HCT116 (cell line): ENCODE measurements at regions not wholly inside any gene's neighbourhood (a gene's known extent, or its start where the extent isn't known, plus 50 kb on each side); places are given as distances from the start of the nearest gene placed in this dataset.

ENCODE experiments used
- ATAC-seq: fragments of 200-7000 bp; cut with Tn5 transposase; 2 replicates; pipeline ENCODE4 v1.9.1; 2020; ENCODE audit warnings: mild to moderate bottlenecking, moderate library complexity
- BruUV-seq: library from RNA; stranded (reverse); fragments of 400-500 nt; replicated peaks from 2 replicates; lab custom pipeline; 2021; lab: Mats Ljungman, UMichigan
- CTCF ChIA-PET: fragments of 300-600 bp; sonication (Branson Sonifier 250); formaldehyde crosslinking; loops from one replicate; lab custom pipeline; 2021; ENCODE audit warnings: antibody characterized with exemption; lab: Charles Lee
- POLR2A ChIA-PET: fragments of 300-600, 350-600 bp; sonication (Branson Sonifier 250); formaldehyde crosslinking; loops from one replicate; lab custom pipeline; 2021; ENCODE audit warnings: antibody characterized with exemption; lab: Charles Lee
- RAD21 ChIA-PET, 2 experiments: fragments of 300-600 bp; sonication (Branson Sonifier 250); formaldehyde crosslinking; loops; one replicate each; lab custom pipeline; 2023; ENCODE audit warnings: low total read pairs in 2 of 2; ENCODE audit not compliant: uncharacterized antibody in 2 of 2, unreplicated experiment in 2 of 2, low non-redundant PET in 1 of 2; lab: Charles Lee
- DNase-seq: peaks from one replicate; pipeline ENCODE4 v3.0.0-alpha.2; 2010; ENCODE audit warnings: low read depth, low spot score
- H2AFZ ChIP-seq: fragments of 200-600 bp; shearing (Covaris generic), sonication (generic); 2 replicates; pipeline ENCODE4 v1.6.1; 2017; ENCODE audit warnings: low read depth, mixed run types, mixed read lengths, antibody characterized with exemption, low read length; ENCODE audit not compliant: poor library complexity, severe bottlenecking
- H3K27ac ChIP-seq: 2 replicates; pipeline ENCODE4 v1.5.1; 2012; ENCODE audit warnings: low read depth, low read length
- H3K27me3 ChIP-seq: fragments of 200-600 bp; sonication (generic); 2 replicates; pipeline ENCODE4 v1.6.1; 2016; ENCODE audit warnings: mixed run types, low read length, mixed read lengths; ENCODE audit not compliant: insufficient read depth
- H3K36me3 ChIP-seq, 2 experiments: fragments of 200-500 bp in 1 of 2; fragments of 200-600 bp in 1 of 2; sonication (Bioruptor generic) in 1 of 2; sonication (generic) in 1 of 2; 2 replicates each; pipeline versions ENCODE4 v1.5.1 to v1.6.1; 2014 to 2016; ENCODE audit warnings: low read length in 2 of 2, inconsistent platforms in 1 of 2, mixed read lengths in 1 of 2, mixed run types in 1 of 2; ENCODE audit not compliant: insufficient read depth in 2 of 2, control insufficient read depth in 1 of 2
- H3K4me1 ChIP-seq, 2 experiments: fragments of 200-600 bp in 1 of 2; sonication (generic) in 1 of 2; 2 replicates each; pipeline versions ENCODE4 v1.5.1 to v1.6.1; 2012 to 2017; ENCODE audit warnings: low read length in 2 of 2, inconsistent platforms in 1 of 2, mild to moderate bottlenecking in 1 of 2, mixed read lengths in 1 of 2, mixed run types in 1 of 2, moderate library complexity in 1 of 2; ENCODE audit not compliant: insufficient read depth in 2 of 2, control insufficient read depth in 1 of 2
- H3K4me2 ChIP-seq: fragments of 200-600 bp; sonication (generic); 2 replicates; pipeline ENCODE4 v1.6.1; 2017; ENCODE audit warnings: mixed run types, low read length, mixed read lengths
- H3K4me3 ChIP-seq, 2 experiments: fragments of 200-600 bp in 1 of 2; sonication (generic) in 1 of 2; replicated peaks in 1 of 2; 2 replicates each; pipeline ENCODE4 v1.5.1; 2011 to 2016; ENCODE audit warnings: low read length in 2 of 2, control low read depth in 1 of 2, low read depth in 1 of 2, mild to moderate bottlenecking in 1 of 2, mixed read lengths in 1 of 2, mixed run types in 1 of 2
- H3K79me2 ChIP-seq: fragments of 200-600 bp; sonication (generic); 2 replicates; pipeline ENCODE4 v1.6.1; 2017; ENCODE audit warnings: mild to moderate bottlenecking, mixed run types, low read length, moderate library complexity, mixed read lengths; ENCODE audit not compliant: insufficient read depth
- H3K9ac ChIP-seq: fragments of 200-600 bp; sonication (generic); 2 replicates; pipeline ENCODE4 v1.6.1; 2016; ENCODE audit warnings: low read length, mixed read lengths
- H3K9me2 ChIP-seq: fragments of 200-600 bp; sonication (generic), shearing (Covaris generic); 2 replicates; pipeline ENCODE4 v1.6.1; 2017; ENCODE audit warnings: mixed run types, mild to moderate bottlenecking, moderate library complexity; ENCODE audit not compliant: insufficient read depth
- H3K9me3 ChIP-seq, 2 experiments: fragments of 200-500 bp in 1 of 2; fragments of 200-600 bp in 1 of 2; sonication (Bioruptor generic) in 1 of 2; sonication (generic) in 1 of 2; 2 replicates each; pipeline ENCODE4 v1.6.1; 2014 to 2017; ENCODE audit warnings: low read length in 2 of 2, mixed read lengths in 2 of 2, inconsistent platforms in 1 of 2, low read depth in 1 of 2, mild to moderate bottlenecking in 1 of 2, mixed run types in 1 of 2, moderate library complexity in 1 of 2; ENCODE audit not compliant: control insufficient read depth in 1 of 2, insufficient read depth in 1 of 2
- H4K20me1 ChIP-seq: fragments of 200-600 bp; sonication (generic), shearing (Covaris generic); 2 replicates; pipeline ENCODE4 v1.6.1; 2017; ENCODE audit warnings: mixed run types, mild to moderate bottlenecking, moderate library complexity; ENCODE audit not compliant: insufficient read depth
- ATF3 ChIP-seq: IDR thresholded peaks from 2 replicates; pipeline ENCODE4 v1.6.1; 2012
- CBX3 ChIP-seq: IDR thresholded peaks from 2 replicates; pipeline ENCODE4 v1.6.1; 2012; ENCODE audit warnings: low read depth
- CTCF ChIP-seq, 3 experiments: fragments of 200-600 bp in 1 of 3; sonication (generic) in 1 of 3; IDR thresholded peaks in 2 of 3; conservative IDR thresholded peaks in 1 of 3; 2 replicates each; pipeline ENCODE4 v1.5.1; 2012 to 2017; ENCODE audit warnings: low read depth in 2 of 3, low read length in 2 of 3, antibody characterized with exemption in 1 of 3, borderline replicate concordance in 1 of 3, control low read depth in 1 of 3, mild to moderate bottlenecking in 1 of 3, mixed read lengths in 1 of 3, mixed run types in 1 of 3, moderate library complexity in 1 of 3; ENCODE audit not compliant: insufficient read depth in 1 of 3
- ELF1 ChIP-seq: IDR thresholded peaks from 2 replicates; pipeline ENCODE4 v1.6.1; 2012; ENCODE audit warnings: low read depth, borderline replicate concordance
- EZH2 ChIP-seq: fragments of 200-600 bp; sonication (generic); IDR thresholded peaks from 2 replicates; pipeline ENCODE4 v1.6.1; 2017; ENCODE audit warnings: antibody characterized with exemption, mixed run types
- EZH2phosphoT487 ChIP-seq: fragments of 200-600 bp; IDR thresholded peaks from 2 replicates; pipeline ENCODE4 v1.6.1; 2018; ENCODE audit warnings: antibody characterized with exemption, borderline replicate concordance
- FOSL1 ChIP-seq: IDR thresholded peaks from 2 replicates; pipeline ENCODE4 v1.6.1; 2012; ENCODE audit warnings: low read depth
- JUND ChIP-seq: IDR thresholded peaks from 2 replicates; pipeline ENCODE4 v1.6.1; 2012
- POLR2A ChIP-seq: IDR thresholded peaks from 2 replicates; pipeline ENCODE4 v1.7.0; 2011; ENCODE audit warnings: borderline replicate concordance; ENCODE audit not compliant: insufficient read depth, insufficient read length; ENCODE audit errors: extremely low read depth
- SP1 ChIP-seq: IDR thresholded peaks from 2 replicates; pipeline ENCODE4 v1.6.1; 2012; ENCODE audit warnings: low read depth
- SRF ChIP-seq: IDR thresholded peaks from 2 replicates; pipeline ENCODE4 v1.6.1; 2012; ENCODE audit warnings: low read depth
- TCF7L2 ChIP-seq: IDR thresholded peaks from 2 replicates; pipeline ENCODE4 v1.7.0; 2011; ENCODE audit warnings: borderline replicate concordance, inconsistent platforms; ENCODE audit not compliant: insufficient read depth, insufficient read length; ENCODE audit errors: extremely low read depth
- ZFX ChIP-seq: fragments of 450-650 bp; IDR thresholded peaks from 2 replicates; pipeline ENCODE4 v1.6.1; 2017
- ZNF274 ChIP-seq: fragments of 200-500 bp; sonication (Bioruptor generic); IDR thresholded peaks from 2 replicates; pipeline ENCODE4 v1.6.1; 2014; ENCODE audit warnings: mild to moderate bottlenecking, low read depth, low read length, inconsistent platforms
- intact Hi-C: fragments of 100-400 bp; cut with micrococcal nuclease; formaldehyde crosslinking; loops from 2 replicates; pipeline ENCODE4 v1.10.0; 2022
- TF ChIP-seq, protein P1 (sequence below): IDR thresholded peaks from 2 replicates; pipeline ENCODE4 v1.6.1; 2012
- TF ChIP-seq, protein P2 (sequence below): IDR thresholded peaks from 2 replicates; pipeline ENCODE4 v1.6.1; 2012; ENCODE audit warnings: low read depth

DNA sequence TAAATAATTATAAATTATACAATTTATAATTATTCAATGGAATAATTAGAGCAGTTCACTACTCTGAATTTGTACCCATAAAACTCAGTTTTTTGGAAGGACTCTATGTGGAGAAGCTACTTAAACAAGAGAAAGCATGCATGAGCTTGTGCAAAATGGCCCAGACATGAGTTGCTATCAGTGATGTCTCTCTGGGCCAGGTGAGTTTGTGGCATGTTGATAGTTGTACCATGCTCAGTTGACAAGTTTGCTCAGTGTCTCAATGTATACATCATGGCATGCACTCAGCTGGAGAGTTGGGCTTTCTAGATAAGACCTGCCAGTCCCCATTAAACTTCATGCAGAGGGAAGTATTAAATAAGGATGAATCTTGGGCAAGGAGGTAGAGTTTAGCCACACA lies 153.8 kb upstream of the TACR1 start:
- H4K20me1 ChIP-seq, result no peaks in the 10 kb centered on the region
- no peaks in the 10 kb centered on the region for H3K27me3 ChIP-seq
- ChIA-PET POLR2A (no interaction called here), CTCF (no interaction called here), RAD21 (no interaction called here)
- no peaks in the 10 kb centered on the region for H3K9me2 ChIP-seq
- no peaks in the 10 kb centered on the region for H3K79me2 ChIP-seq
- intact Hi-C loops, result no loop called here
- ATAC-seq (no peak), DNase-seq (no peak)
- no peak overlapping the region for H3K4me3 ChIP-seq
- TF ChIP-seq, protein P1, sequence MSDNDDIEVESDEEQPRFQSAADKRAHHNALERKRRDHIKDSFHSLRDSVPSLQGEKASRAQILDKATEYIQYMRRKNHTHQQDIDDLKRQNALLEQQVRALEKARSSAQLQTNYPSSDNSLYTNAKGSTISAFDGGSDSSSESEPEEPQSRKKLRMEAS, result no peak
- no peak for TF ChIP-seq SP1
- TF ChIP-seq POLR2A, result no peak
- TF ChIP-seq FOSL1, result no peak
- no peak for TF ChIP-seq ZFX
- TF ChIP-seq ATF3, result no peak
- no peak for TF ChIP-seq SRF
- TF ChIP-seq JUND, result no peak
- TF ChIP-seq, protein P2, sequence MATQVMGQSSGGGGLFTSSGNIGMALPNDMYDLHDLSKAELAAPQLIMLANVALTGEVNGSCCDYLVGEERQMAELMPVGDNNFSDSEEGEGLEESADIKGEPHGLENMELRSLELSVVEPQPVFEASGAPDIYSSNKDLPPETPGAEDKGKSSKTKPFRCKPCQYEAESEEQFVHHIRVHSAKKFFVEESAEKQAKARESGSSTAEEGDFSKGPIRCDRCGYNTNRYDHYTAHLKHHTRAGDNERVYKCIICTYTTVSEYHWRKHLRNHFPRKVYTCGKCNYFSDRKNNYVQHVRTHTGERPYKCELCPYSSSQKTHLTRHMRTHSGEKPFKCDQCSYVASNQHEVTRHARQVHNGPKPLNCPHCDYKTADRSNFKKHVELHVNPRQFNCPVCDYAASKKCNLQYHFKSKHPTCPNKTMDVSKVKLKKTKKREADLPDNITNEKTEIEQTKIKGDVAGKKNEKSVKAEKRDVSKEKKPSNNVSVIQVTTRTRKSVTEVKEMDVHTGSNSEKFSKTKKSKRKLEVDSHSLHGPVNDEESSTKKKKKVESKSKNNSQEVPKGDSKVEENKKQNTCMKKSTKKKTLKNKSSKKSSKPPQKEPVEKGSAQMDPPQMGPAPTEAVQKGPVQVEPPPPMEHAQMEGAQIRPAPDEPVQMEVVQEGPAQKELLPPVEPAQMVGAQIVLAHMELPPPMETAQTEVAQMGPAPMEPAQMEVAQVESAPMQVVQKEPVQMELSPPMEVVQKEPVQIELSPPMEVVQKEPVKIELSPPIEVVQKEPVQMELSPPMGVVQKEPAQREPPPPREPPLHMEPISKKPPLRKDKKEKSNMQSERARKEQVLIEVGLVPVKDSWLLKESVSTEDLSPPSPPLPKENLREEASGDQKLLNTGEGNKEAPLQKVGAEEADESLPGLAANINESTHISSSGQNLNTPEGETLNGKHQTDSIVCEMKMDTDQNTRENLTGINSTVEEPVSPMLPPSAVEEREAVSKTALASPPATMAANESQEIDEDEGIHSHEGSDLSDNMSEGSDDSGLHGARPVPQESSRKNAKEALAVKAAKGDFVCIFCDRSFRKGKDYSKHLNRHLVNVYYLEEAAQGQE, result no peak
- no peak for TF ChIP-seq ZNF274
- no peak for TF ChIP-seq EZH2
- no peak for TF ChIP-seq CBX3
- no peak for TF ChIP-seq ELF1
- TF ChIP-seq TCF7L2, result no peak
- TF ChIP-seq CTCF (IDR thresholded peaks at IDR 0.05 in 2 of 3, conservative IDR thresholded peaks at IDR 0.05 in 1 of 3; ENCODE audit: borderline replicate concordance in 1 of 3, insufficient read depth in 1 of 3, low read depth in 2 of 3, low read length in 2 of 3), result no peak
- TF ChIP-seq EZH2phosphoT487, result no peak
- no peak overlapping the region for H2AFZ ChIP-seq
- no peak overlapping the region for H3K9ac ChIP-seq
- H3K36me3 ChIP-seq, result no peaks in the 10 kb centered on the region
- no TSS peak for BruUV-seq
- H3K9me3 ChIP-seq, result no peaks in the 10 kb centered on the region
- H3K27ac ChIP-seq, result no peak overlapping the region
- no peak overlapping the region for H3K4me2 ChIP-seq
- H3K4me1 ChIP-seq, result no peaks in the 10 kb centered on the region
